ENCODE measurements at regions not wholly inside any gene's neighbourhood (a gene's known extent, or its start where the extent isn't known, plus 50 kb on each side); places are given as distances from the start of the nearest gene placed in this dataset.

DNA sequence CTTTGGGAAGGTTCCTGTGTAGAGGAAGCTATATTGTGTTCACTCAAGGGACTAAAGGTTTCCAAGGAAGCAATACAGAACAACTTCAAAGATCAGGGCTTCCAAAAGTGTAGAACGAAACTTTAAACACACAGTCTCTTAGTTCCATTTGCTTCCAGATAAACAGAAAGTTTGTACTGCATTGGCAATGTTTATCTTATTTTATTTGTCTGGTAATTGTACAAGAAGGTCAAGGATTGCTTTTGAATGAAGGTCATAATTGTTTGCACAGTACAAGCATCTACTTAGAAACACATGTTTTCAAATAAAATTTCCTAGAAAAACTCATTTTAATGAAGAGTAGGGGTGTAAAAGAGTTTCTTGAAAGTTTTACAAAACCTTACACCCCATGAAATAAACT is 712.7 kb upstream of the SGCG start:
- Histone ChIP-seq H3K36me3 (ENCODE audit: control insufficient read depth in 2 of 2, extremely low read depth in 1 of 2, insufficient read depth in 2 of 2, low read length in 2 of 2) (no peaks in the 10 kb centered on the region), H3K27ac (ENCODE audit: control insufficient read depth, insufficient read depth, low read length) (no peak overlapping the region), H2AFZ (ENCODE audit: control insufficient read depth, low read length) (no peak overlapping the region), H3K4me3 (ENCODE audit: control insufficient read depth in 2 of 3, extremely low read depth in 1 of 3, insufficient read depth in 2 of 3, low read depth in 1 of 3, low read length in 3 of 3) (no peak overlapping the region), H3K4me1 (ENCODE audit: control insufficient read depth, extremely low read depth, insufficient read depth, low read length) (no peaks in the 10 kb centered on the region), H3K9me1 (ENCODE audit: control insufficient read depth, extremely low read depth, insufficient read depth, low read length) (no peaks in the 10 kb centered on the region), H4K20me1 (ENCODE audit: control insufficient read depth, extremely low read depth, insufficient read depth, low read length) (no peaks in the 10 kb centered on the region), H3K4me2 (ENCODE audit: control insufficient read depth, extremely low read depth, insufficient read depth, low read depth, low read length) (no peak overlapping the region), H3K9me3 (ENCODE audit: control insufficient read depth, low read depth, low read length) (peaks cover 3% of the 10 kb centered on the region), H3K79me2 (ENCODE audit: control insufficient read depth, insufficient read depth, low read length) (no peaks in the 10 kb centered on the region), H3K27me3 (ENCODE audit: control insufficient read depth, extremely low read depth, insufficient read depth, low read length) (no peaks in the 10 kb centered on the region), H3K9ac (ENCODE audit: control insufficient read depth, extremely low read depth, insufficient read depth, low read length) (no peak overlapping the region)
- TF ChIP-seq EZH2 (IDR thresholded peaks at IDR 0.05; ENCODE audit: low read length), result no peak
- TF ChIP-seq, protein P1, sequence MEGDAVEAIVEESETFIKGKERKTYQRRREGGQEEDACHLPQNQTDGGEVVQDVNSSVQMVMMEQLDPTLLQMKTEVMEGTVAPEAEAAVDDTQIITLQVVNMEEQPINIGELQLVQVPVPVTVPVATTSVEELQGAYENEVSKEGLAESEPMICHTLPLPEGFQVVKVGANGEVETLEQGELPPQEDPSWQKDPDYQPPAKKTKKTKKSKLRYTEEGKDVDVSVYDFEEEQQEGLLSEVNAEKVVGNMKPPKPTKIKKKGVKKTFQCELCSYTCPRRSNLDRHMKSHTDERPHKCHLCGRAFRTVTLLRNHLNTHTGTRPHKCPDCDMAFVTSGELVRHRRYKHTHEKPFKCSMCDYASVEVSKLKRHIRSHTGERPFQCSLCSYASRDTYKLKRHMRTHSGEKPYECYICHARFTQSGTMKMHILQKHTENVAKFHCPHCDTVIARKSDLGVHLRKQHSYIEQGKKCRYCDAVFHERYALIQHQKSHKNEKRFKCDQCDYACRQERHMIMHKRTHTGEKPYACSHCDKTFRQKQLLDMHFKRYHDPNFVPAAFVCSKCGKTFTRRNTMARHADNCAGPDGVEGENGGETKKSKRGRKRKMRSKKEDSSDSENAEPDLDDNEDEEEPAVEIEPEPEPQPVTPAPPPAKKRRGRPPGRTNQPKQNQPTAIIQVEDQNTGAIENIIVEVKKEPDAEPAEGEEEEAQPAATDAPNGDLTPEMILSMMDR (optimal IDR thresholded peaks at IDR 0.05 in 1 of 3, IDR thresholded peaks at IDR 0.05 in 1 of 3, conservative IDR thresholded peaks at IDR 0.05 in 1 of 3; ENCODE audit: extremely low read depth in 1 of 3, insufficient read depth in 2 of 3, low read length in 3 of 3), result no peak
- dilution Hi-C loops (cut with MboI; ENCODE audit: extremely low pct_ligation_motif_present, low sequenced_read_pairs), result no loop called here
- no peak for DNase-seq (ENCODE audit: low read depth, low spot score)
- FAIRE-seq, result no peak

DNA sequence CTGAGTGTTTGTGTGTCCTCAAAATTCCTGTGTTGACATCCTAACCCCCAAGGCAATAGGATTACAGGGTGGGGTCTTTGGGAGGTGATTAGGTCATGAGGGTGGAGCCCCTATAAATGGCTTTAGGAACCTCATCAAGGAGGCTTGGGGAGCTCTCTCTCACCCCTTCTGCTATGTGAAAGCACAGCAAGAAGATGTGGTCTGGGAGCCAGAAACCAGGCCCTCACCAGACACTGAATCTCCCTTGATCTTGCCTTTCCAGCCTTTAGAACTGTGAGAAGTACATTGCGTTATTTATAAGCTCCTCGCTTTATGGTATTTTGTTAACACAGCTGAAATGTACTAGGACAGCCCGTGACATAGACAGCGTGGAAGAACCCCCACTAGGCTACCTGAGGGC is 712.0 kb upstream of the SGCG start:
- no peak overlapping the region for H3K9ac ChIP-seq (ENCODE audit: control insufficient read depth, extremely low read depth, insufficient read depth, low read length)
- H3K4me3 ChIP-seq (ENCODE audit: control insufficient read depth in 2 of 3, extremely low read depth in 1 of 3, insufficient read depth in 2 of 3, low read depth in 1 of 3, low read length in 3 of 3), result no peak overlapping the region
- TF ChIP-seq, protein P1 (optimal IDR thresholded peaks at IDR 0.05 in 1 of 3, IDR thresholded peaks at IDR 0.05 in 1 of 3, conservative IDR thresholded peaks at IDR 0.05 in 1 of 3; ENCODE audit: extremely low read depth in 1 of 3, insufficient read depth in 2 of 3, low read length in 3 of 3), result no peak
- no peak for TF ChIP-seq EZH2 (IDR thresholded peaks at IDR 0.05; ENCODE audit: low read length)
- FAIRE-seq (no peak), DNase-seq (ENCODE audit: low read depth, low spot score) (no peak)
- no peaks in the 10 kb centered on the region for H4K20me1 ChIP-seq (ENCODE audit: control insufficient read depth, extremely low read depth, insufficient read depth, low read length)
- no peak overlapping the region for H3K27ac ChIP-seq (ENCODE audit: control insufficient read depth, insufficient read depth, low read length)
- no peak overlapping the region for H2AFZ ChIP-seq (ENCODE audit: control insufficient read depth, low read length)
- H3K27me3 ChIP-seq (ENCODE audit: control insufficient read depth, extremely low read depth, insufficient read depth, low read length), result no peaks in the 10 kb centered on the region
- no peaks in the 10 kb centered on the region for H3K36me3 ChIP-seq (ENCODE audit: control insufficient read depth in 2 of 2, extremely low read depth in 1 of 2, insufficient read depth in 2 of 2, low read length in 2 of 2)
- peaks cover 3% of the 10 kb centered on the region for H3K9me3 ChIP-seq (ENCODE audit: control insufficient read depth, low read depth, low read length)
- no peak overlapping the region for H3K4me2 ChIP-seq (ENCODE audit: control insufficient read depth, extremely low read depth, insufficient read depth, low read depth, low read length)
- no peaks in the 10 kb centered on the region for H3K9me1 ChIP-seq (ENCODE audit: control insufficient read depth, extremely low read depth, insufficient read depth, low read length)
- dilution Hi-C loops (cut with MboI; ENCODE audit: extremely low pct_ligation_motif_present, low sequenced_read_pairs), result no loop called here
- H3K4me1 ChIP-seq (ENCODE audit: control insufficient read depth, extremely low read depth, insufficient read depth, low read length), result no peaks in the 10 kb centered on the region
- no peaks in the 10 kb centered on the region for H3K79me2 ChIP-seq (ENCODE audit: control insufficient read depth, insufficient read depth, low read length)

All from keratinocyte (primary cell).